ENCODE measurements at regions not wholly inside any gene's neighbourhood (a gene's known extent, or its start where the extent isn't known, plus 50 kb on each side); places are given as distances from the start of the nearest gene placed in this dataset.

DNA sequence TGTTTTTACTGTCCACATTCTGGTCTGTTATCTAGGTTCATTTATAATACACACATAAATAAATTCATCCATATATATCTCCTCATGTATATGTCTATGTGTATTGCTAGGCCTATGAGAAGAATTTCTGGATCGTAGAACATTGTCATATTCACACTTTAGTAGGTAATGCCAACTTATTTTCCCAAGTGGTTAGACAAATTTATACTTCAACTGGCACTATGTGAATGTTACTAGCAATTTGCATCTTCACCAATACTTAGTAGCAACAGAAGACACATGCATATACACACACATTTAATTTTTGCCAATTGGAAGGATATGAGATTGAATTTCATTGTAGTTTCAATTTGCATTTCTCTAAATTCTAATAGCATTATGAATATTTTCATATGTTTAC is 365.1 kb downstream of the FSCB start:
- no peak for DNase-seq

DNA sequence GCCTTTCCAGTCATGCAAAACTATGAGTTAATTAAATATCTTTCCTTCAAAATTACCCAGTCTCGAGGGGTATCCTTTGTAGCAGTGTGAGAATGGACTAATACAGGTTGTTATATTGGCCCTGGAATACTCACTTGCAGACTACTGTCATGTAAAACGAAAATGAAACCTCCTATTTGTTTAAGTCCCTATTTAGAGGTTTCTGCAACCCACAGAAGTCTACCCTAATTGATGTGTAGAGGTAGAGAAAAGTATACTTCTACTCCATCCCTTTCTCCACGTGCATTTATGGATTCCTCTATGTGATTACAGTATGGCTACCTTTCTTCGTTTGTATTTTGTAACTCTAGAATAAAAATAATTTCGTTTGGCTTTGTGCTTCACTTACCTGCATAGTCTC is 371.1 kb downstream of the FSCB start:
- no peak for DNase-seq

DNA sequence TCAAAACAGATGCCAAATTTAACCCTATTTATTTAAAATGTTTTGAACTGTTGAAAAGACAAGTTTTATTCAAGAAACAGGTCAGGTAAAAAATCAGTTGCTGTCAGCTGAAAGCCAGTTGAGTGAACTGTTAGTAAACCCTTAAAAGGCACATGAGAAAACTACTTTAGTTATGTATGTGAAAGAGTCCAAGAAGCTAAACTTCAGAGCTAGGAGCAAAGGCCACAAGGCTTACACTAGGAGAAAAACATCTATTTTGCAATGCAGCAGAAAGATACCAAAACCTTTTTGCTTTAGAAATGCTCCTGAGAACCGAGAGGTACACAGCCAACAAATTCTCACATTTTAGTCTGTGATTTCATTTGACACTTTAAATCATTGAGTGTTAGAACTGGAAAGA is 375.2 kb downstream of the FSCB start:
- no peak for DNase-seq

- DNase-seq: no peak
These were observed 393.0 kb downstream of the FSCB start for GRCh38 chr14:44113769-44114730.

DNA sequence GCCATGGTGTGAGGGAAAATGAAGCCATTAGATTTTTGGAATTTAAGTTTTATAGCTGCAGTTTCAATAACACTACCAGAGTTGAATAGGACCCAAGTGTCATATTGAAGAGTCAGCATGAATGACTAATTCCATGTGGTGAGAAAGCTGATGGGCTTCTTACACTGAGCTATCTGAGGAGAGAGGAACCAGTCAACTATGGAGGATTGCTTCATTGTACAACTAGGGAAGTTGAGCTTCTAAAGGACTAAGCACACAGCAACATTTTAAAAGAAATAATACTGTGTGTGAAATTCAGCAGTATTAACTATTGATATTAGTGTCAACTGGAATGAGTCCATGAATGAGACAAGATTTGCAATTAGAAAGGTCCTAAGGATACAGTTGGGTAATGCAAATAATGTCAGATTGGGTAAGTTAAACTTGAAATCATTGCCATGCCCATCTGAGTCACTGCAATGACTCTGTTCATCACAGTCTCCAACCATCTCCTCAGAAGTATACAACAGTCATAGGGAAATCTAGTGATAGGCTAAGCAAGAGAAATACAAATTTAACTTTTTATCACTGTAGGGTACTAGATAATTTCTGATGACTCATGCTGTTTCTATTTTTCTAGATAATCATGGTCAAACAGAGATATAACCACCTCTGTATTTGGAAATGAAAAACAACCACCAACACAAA is 394.2 kb downstream of the FSCB start:
- DNase-seq: no peak

- no peak for DNase-seq
These were observed 398.0 kb downstream of the FSCB start for GRCh38 chr14:44109036-44109435.

GRCh38 chr14:44108601-44109000 is 398.5 kb downstream of the FSCB start:
- no peak for DNase-seq

DNA sequence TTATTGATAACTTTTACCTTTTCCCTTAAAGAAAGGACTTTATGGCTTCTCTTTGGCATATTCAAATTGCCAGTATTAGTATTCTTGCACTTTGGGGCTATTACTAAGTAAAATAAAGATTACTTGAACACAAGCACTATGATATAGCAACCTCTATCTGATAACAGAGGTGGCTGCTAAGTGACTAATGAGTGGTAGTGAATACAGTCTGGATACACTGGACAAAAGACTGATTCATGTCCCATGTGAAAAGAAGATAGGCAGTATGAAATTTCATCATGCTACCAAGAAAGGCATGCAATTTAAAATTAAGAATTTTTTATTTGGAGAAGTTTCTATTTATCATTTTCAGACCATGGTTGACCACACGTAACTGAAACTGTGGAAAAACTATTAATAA is 399.9 kb downstream of the FSCB start:
- no peak for DNase-seq

DNA sequence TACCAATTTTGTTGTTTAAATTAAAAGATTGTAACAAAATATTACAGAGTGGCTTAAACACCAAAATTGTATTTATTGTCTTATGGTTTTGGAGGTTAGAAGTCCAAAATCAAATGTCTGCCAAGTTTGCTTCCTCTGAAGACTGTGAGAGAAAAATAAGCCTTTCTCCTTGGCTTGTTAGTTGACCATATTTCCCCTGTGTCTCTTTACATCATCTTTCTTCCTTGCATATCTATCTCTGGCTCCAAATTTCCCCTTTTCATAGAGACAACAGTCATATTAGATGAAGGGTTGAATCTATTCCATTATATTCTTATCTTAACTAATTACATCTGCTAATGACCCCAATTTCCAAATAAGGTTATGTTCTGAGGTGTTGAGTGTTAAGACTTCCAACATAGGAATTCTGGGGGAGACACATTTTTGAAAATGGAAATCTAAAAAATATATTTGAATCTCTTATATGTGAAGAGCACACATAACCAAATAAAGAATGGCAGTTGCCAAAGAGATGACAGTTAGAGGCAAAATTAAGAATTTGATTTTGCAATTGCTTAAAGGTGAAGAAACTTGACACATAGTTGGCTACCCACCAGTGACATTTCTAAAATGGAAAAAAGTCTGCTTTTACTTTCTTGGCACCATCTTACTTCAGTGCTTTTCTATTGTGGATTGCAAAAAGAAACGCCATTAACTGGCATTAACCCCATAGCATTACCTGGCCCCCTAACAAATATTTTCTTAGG is 407.2 kb downstream of the FSCB start:
- DNase-seq: no peak

DNA sequence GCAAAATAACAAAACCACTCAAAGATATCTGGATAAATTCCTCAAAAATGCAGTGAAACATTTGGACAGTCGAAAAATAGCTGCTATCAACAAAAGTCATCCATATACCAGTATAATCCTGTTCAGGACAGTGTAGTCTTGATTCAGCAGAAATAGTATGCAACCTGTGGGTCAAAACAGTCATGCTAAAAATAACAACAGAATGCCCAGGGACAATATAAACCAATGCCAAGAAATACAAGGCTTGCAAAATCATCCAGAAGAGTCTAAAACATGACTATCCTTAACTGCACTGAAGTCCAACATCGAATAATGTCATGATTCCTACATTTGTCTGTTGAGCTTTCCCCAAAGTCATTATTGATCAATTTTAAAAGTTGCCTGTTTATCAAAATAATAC is 425.9 kb downstream of the FSCB start:
- no peak for DNase-seq

- DNase-seq: no peak
These were observed 437.0 kb downstream of the FSCB start for GRCh38 chr14:44070046-44070445.

- DNase-seq: no peak
These were observed 453.7 kb downstream of the FSCB start for GRCh38 chr14:44053422-44053821.

GRCh38 chr14:44041700-44042099 is 465.4 kb downstream of the FSCB start:
- no peak for DNase-seq

DNA sequence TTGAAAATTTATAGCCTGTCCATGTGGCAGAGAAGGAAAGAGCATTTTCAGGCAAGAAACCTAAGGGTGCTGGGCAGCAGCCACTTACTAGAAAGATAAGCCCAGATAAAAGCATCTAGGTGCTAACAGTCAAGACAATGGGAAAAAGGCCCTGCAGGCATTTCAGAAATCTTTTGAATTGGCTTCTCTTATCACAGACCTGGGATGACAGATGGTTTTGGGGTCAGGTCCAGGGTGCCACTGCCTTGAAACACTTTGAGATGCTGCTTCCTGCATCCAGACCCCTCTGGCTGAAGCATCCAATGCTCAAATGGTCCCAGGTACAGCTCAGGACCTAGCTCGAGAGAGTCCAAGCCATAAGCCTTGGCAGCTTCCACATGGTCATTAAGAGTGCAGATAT is 466.5 kb downstream of the FSCB start:
- DNase-seq: no peak

- no peak for DNase-seq
These were observed 470.8 kb downstream of the FSCB start for GRCh38 chr14:44036248-44036647.

DNA sequence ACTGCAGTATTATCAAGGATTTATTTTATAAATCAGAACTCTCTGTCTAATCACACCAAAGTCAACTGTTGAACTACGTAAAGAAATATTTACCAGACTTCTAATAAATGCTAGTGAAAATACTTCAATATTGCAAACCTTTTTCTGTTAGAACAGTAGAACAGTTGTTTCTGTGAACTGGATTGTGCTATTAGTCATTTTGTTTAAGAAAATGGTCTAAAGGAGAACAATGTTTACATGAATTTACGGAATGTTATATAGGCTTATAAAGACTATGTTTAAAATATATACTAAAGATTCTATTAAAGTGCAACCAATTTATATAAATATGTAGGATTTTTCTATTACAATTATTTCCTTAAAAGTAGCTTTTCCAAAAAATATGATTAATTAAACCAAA is 471.4 kb downstream of the FSCB start:
- no peak for DNase-seq

DNA sequence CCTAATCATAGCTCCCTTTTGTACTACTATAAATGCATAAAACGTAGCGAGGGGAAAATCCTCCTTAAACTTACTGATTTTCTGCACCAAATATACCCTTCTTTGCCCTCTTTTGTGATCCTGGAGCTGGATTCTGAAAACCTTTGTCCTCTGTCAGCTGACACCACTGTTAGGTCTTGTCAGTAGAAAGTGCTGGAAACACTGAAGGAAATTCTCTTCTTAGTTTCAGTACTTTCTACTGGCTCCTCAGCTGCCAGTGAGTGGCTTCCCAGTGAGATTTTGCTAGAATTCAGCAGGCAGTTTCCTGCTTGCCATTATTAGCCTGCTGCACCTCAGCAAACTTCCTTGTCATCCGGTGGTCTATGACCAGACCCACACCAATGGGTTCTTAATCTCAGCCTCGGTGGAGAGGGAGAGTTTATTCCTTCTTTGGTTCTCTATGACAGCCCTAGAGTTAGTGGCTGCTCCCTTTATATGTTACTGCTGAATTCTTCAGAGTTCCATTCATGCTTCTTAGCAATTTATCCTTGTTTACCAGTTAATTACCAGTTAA is 476.2 kb downstream of the FSCB start:
- DNase-seq: peak in 1 of 2 experiments; percentile 55

DNA sequence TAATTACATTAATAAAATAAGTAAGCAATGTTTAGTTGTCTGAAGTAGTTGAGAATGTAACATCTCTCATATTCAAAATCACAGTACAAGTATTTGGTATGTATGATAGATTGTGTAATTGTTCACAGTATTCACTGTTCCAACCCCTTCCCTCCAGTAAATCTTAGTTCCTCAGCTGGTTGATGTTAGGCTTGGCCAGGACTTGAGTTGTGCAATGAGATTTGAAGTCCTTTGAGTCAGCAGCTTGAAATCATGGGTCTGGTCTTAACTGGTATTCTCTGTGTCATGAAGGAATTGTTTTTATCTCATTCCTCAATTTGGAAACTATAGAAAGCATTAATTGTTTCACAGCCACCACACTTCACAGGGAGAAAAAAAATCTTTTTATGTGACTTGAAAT is 477.1 kb downstream of the FSCB start:
- DNase-seq: no peak

- no peak for DNase-seq
These were observed 479.7 kb downstream of the FSCB start for GRCh38 chr14:44027397-44027796.

DNA sequence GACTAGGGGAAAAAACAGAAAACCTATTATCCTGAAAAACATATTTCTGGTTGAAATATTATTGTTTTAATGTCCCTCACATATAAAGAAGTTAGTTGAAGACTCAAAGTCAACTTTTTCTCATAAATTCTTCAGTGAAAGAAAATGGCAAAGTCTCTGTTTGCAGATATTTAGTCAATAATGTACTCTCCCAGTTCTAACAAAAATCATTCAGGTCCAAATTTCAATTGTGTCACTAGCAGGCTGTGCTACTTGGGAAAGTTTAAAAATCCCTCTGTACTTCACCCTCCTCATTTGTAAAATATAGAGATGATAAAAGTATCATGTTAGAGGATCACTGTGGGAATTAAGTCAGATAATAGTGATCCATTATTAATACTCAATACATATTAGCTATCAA is 496.5 kb downstream of the FSCB start:
- DNase-seq: no peak

GRCh38 chr14:44010071-44010470 is 497.0 kb downstream of the FSCB start:
- DNase-seq: no peak

- DNase-seq: no peak
These were observed 497.4 kb downstream of the FSCB start for GRCh38 chr14:44009642-44010041.

- DNase-seq: no peak
These were observed 518.1 kb downstream of the FSCB start for GRCh38 chr14:43988989-43989388.
